NCI-H2171 treated with DMSO at 0.1 percent for 48 hours (cell line): ENCODE measurements at regions not wholly inside any gene's neighbourhood (a gene's known extent, or its start where the extent isn't known, plus 50 kb on each side); places are given as distances from the start of the nearest gene placed in this dataset.
"Not testable (repeated sequence)": the region's sequence is repeated elsewhere in the genome, so short reads cannot be mapped to it uniquely, and the experiment has no call there.

Source experiments
- DNase-seq: peaks from one replicate; lab custom pipeline; 2025; lab: John Stamatoyannopoulos, UW

DNA sequence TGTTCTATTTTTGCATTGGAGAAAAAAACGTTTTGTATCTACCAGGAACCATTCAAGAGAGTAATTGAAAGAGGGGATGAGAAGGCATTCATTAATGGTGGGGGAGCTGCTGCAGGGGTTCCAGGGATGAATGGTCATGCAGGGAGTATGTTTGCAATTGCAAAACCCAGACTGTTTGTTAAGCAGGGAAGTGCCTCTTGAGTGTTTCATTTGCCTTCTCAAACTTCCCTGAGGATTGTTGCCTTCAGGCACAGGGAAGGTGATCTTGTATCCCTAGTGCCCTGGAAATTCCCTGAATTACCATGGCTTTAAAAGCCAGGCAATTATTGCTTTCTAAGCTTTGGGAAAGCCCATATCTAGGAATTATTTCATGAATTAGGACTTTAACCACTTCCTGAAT lies 172.7 kb upstream of the NLGN4Y start:
- no peak for DNase-seq

DNA sequence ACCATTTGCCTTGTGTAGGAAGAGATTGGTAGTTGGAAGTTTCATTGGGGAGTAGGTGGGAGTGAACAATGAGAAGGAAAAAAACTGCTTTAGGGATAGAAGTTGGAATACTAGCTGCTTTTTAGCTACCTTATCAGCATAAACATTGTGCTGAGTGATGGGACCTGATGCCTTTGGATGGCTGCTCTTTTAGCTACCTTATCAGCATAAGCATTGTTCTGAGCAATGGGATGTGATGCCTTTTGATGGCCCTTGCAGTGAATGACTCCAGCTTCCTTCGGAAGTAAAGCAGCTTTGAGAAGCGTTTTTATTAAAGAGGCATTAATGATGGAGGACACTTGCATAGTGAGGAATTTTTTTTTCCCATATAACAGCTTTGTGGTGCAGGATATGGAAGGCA lies 168.2 kb upstream of the NLGN4Y start:
- no peak for DNase-seq

DNA sequence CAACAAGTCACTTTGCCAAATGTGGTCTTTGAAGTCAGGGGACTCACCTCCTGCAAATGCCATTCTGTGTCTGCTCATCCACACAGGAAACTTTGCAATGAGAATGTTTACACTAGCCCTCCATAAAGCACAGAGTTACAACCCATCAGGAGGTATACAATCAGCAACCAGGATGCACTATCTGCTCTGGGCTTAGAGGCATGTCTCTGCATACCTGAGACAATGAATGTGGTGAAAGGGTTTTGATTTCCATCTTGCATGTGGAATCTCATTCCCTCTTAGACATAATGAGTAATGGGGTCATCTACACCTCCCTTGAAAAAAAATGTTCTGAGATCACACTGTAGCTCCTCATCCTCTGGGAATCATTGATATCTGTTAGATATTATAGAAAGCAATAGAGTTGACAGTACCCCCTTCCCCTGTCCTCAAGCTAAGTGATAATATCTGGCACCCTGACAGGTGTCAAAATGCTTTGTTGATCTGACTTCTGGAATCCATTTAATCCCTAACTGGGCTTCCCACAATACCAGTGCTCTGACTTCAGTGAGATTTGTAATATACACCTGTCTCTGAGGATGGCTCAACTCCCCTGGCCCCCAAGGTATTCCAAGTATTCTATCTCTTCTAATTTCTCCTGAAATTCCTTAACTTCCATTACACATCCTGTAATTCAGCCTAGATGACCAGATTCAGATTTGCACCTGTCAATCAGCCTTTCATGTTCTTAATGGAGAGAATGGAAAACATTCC lies 163.4 kb upstream of the NLGN4Y start:
- no peak for DNase-seq

DNA sequence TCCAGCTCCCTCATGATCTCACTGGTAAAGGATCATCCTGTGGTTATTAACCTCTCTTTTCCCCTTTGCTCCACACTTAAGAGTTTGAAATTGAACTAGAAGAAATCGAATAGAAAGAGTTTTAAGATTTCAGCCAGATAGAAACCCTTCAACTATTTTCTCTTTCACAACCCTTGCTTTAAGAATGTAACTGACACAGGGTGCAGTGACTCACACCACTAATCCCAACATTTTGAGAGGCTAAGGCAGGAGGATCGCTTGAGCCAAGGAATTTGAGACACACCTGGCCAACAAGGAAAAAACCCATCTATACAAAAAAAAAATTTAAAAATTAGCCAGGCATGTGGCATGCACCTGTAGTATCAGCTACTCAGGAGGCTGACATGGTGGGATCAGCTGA lies 150.7 kb upstream of the NLGN4Y start:
- no peak for DNase-seq

DNA sequence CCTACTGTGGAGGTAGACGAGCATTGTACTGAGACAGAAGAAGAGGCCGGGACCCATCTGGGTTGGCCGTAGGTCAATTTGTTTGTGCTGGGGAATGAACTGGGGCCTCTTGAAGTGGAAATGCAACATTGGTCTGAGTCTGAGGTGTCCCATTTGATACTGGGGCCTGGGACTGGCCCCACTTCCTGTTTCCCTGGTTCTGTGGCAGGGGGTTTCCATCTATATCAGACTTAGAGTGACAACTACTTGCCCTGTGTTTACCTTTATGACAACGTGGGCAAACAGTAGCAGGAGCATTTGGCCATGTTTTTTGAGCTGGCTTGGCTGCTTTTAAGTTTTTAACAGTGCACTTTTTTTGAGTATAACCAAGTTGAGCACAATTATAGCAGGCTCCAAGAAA lies 146.1 kb upstream of the NLGN4Y start:
- DNase-seq: no peak

DNA sequence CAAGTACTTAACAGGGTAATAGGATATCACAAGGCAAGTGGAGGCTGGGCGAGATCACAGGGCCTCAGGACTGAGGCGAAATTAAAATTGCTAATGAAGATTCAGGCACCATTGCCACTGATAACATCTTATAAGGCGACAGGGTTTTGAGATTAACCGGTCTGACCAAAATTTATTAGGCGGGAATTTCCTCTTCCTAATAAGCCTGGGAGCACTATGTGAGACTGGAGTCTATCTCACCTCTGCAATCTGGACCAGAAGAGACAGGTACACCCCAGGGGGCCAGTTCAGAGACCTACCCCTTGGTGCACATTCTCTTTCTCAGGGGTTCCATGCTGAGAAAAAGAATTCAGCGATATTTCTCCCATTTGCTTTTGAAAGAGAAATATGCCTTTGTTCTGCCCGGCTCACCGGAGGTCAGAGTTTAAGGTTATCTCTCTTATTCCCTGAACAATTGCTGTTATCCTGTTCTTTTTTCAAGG lies 113.7 kb upstream of the NLGN4Y start:
- not testable (repeated sequence) for DNase-seq

DNA sequence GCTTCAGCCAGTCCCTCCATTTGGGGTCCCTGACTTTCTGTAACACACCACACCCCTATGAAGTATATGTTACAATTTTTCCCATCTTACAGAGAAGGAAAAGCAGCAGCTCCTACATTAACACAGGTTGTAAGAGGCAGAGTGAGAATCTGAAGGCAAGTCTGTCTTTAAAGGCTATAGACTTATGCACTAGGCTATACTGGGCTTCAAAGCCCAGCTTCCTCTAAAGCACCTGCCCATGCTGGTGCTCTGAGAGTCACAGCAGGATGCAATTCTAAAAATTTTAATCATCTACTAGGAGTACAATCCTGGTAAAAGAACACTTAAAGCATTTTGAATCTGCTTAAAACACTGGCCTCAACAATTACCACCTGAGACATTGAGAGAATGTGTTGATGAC lies 113.0 kb upstream of the NLGN4Y start:
- DNase-seq: no peak

DNA sequence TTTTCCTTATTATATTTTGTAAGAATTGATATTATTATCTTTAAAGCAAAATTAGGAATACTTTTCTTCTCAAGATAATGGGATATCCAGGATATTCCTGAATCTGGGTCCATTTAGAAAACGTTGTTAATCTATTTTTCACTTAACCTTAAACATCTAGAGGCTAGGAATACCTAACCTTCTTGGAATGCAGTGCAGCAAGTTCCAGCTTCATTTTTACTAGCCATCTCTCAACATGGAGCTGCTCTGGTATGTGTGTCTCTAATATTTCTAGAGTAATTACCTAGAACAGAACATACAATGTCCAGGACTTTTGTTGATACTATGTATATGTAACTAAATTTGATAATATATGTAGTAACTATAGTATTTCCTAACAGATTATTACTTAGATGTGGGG lies 87.8 kb upstream of the NLGN4Y start:
- DNase-seq: no peak

DNA sequence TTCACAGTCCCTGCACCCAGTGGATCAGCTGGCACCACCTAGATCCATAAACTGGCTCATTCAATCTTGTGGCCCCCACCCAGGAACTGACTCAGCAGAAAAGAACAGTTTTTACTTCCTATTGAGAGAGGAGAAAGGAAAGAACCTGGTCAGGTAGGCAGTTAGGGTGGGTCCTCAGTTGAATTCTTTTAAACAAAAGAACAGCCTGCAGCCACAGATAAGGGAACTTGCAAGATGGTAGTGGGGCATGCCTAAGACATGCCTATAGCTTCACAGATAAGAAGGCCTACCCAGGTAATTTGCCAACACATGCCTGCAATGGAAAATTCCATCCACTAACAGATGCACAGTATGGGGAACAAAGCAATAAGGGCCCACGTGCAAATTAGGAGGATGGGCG lies 86.7 kb upstream of the NLGN4Y start:
- DNase-seq: no peak

DNA sequence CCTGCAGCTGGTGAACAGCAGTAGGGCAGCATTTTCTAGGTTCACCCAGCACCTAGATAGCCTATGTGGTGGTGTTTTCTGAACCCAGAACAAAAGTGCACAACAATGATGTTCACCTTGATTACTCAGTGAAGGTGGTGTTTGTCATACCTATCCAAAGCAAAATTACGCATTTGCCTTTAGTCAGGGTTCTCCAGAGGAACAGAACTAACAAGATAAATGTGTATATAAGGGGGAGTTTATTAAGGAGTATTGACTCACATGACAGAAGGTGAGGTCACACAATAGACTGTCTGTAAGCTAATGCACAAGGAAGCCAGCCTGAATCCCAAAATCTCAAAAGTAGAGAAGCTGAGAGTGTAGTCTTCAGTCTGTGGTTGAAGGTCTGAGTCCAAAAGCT lies 85.9 kb upstream of the NLGN4Y start:
- DNase-seq: no peak

DNA sequence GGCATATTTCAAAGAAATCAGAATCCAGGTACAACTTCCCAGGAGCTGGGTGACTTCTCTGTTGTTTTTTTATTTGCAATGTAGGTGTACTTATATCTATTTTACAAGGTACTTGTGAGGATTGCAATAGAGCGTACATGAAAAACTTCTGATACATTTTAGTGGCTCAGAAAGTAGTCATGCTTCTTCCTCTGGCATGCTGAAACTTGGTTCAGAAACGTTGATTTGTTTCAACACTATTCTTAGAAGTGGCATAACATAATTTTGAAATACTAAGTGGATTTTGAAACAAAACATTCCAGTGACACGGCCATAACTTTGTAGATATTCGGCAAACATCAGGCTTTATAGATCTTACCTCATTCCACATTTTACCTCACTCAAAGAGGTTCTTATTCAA lies 79.8 kb upstream of the NLGN4Y start:
- no peak for DNase-seq

DNA sequence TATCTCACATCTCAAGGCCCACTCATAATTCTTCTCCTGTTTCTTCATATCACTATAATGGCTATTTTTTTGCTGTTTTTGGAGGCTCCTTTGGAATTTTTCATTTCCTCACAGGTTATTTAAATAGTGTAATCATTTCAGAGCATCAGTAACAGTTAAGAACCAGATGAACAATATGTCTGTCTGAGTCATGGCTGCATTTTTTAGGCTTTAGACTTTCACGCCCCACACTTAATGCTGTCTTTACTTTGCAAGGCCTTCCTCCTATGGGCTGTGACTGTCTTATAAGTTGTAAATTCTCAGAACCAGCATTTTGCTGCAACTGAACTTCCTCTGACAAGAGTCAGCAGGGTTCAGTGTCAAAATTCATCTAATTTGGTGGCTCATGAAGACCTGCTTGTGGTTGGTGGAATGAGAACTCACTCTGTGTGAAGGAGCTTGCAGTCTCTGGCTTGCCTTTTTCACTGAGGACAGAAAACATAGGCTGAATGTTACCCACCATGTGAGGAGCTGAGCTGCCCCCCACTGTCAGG lies 56.1 kb upstream of the NLGN4Y start:
- DNase-seq: no peak

DNA sequence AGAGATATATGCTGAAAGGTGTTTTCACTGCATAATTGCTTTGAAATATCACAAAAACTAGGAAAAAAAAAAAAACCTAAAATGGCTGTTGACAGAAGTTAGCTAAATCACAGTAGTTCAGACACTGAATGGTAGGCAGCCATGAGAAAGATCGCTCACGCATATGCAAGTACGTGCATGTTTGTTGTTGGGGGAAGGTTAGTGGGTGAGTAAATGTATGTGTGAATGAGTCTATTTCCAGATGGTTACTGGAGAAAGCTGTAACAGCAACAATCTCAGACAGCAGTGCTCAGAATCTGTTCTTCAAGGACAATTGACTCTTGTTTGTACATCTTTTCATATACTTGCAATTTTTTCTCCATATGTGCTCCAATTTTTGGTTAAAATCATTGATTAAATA lies 51.9 kb upstream of the NLGN4Y start:
- DNase-seq: peak; percentile 48

DNA sequence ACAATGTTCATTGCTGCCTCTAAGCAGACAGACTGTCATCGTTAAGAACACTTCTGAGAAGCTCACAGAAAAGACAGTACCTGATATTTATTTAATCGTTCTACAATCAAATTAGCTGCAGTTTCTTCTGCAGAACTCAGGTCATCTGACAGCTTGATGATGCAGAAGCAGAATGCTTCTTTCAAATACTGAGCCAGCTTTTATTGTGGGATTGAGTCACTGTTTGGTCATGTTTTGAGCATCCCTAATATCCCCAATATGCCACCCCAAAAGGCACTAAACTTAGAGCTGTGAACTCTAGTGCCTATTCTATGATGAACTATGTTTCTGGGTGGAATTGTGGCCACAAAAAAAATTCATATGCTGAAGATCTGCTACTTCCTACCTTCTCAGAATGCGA lies 51.0 kb upstream of the NLGN4Y start:
- DNase-seq: no peak
